ENCODE measurements at regions not wholly inside any gene's neighbourhood (a gene's known extent, or its start where the extent isn't known, plus 50 kb on each side); places are given as distances from the start of the nearest gene placed in this dataset.

DNA sequence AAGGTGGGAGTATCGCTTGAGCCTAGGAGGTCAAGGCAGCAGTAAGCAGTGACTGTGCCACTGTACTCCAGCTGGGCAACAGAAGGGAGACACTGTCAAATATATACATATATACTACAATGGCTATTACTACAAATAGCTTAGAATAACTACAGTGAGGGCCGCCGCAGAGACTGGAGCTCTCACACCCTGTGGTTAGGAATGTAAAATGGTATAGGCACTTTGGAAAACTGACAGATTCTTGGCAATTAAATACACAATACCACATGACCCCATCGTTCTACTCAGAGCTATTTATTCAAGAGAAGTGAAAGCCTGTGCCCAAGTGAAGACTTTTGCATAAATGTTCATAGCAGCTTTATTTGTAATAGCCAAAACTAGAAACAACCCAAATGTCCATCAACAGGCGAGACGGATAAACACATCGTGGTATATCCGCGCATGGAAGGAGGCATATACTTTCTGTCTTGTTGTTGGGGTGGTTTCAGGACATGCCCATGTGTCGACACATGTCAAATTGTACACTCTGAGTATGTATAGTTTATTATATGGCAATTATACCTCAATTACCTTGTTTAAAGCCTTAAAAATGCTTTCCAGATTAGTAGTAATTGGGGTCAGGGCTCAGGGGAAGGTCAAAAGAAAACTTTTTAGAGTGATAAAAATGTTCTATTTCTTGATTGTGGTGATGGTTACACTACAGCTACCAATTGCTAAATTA is 123.4 kb downstream of the RIPK4 start:
- no peak for DNase-seq (ENCODE audit: low read depth)
- H3K4me3 ChIP-seq (ENCODE audit: low read depth, low read length), result no peak overlapping the region
- TF ChIP-seq, protein P1, sequence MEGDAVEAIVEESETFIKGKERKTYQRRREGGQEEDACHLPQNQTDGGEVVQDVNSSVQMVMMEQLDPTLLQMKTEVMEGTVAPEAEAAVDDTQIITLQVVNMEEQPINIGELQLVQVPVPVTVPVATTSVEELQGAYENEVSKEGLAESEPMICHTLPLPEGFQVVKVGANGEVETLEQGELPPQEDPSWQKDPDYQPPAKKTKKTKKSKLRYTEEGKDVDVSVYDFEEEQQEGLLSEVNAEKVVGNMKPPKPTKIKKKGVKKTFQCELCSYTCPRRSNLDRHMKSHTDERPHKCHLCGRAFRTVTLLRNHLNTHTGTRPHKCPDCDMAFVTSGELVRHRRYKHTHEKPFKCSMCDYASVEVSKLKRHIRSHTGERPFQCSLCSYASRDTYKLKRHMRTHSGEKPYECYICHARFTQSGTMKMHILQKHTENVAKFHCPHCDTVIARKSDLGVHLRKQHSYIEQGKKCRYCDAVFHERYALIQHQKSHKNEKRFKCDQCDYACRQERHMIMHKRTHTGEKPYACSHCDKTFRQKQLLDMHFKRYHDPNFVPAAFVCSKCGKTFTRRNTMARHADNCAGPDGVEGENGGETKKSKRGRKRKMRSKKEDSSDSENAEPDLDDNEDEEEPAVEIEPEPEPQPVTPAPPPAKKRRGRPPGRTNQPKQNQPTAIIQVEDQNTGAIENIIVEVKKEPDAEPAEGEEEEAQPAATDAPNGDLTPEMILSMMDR (IDR thresholded peaks at IDR 0.05; ENCODE audit: control insufficient read depth, extremely low read depth, insufficient read depth), result no peak

- DNase-seq (ENCODE audit: low read depth), result no peak
- no peak overlapping the region for H3K4me3 ChIP-seq (ENCODE audit: low read depth, low read length)
- TF ChIP-seq, protein P1 (IDR thresholded peaks at IDR 0.05; ENCODE audit: control insufficient read depth, extremely low read depth, insufficient read depth), result no peak
Measured at GRCh38 chr21:41641821-41642701, 124.8 kb downstream of the RIPK4 start.

DNA sequence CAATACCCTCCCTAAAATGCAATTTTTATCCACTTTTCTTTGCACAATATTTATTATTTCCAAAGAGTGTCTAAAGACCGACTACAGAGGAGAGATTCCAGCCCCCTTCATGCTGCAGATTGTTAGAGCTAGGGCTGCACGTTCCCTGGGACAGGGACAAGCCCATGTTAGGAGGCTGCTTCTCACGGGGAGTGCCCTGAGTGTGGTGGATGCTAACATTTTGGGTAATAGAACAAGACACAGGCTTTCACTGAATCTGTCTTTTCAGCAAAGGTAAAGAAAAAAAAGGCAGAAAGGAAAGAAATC is 125.4 kb downstream of the RIPK4 start:
- TF ChIP-seq, protein P1 (IDR thresholded peaks at IDR 0.05; ENCODE audit: control insufficient read depth, extremely low read depth, insufficient read depth), result no peak
- no peak overlapping the region for H3K4me3 ChIP-seq (ENCODE audit: low read depth, low read length)
- DNase-seq (ENCODE audit: low read depth), result no peak

- H3K4me3 ChIP-seq (ENCODE audit: low read depth, low read length), result no peak overlapping the region
- TF ChIP-seq, protein P1 (IDR thresholded peaks at IDR 0.05; ENCODE audit: control insufficient read depth, extremely low read depth, insufficient read depth), result no peak
Measured at GRCh38 chr21:41640748-41641509, 125.9 kb downstream of the RIPK4 start.

DNA sequence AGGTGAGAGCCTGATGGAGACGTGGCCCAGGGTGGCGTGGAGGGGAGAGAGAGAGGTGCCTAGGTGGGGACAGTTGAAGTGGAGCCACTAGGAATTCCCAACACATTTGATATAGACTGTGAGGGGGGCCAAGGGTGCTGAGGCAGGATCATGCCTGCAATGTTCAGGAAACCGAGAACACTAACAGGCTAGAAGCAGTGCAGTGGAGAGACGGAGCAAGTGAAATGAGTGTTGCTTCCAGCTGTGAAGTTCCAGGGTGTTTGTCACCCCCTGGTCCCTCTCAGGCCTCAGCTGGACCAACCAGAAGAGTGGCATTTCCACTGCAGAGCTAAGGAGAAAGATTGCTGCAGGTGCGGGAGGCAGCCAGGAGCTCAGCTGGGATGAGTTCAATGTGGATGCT is 127.1 kb downstream of the RIPK4 start:
- DNase-seq (ENCODE audit: low read depth), result no peak
- no peak overlapping the region for H3K4me3 ChIP-seq (ENCODE audit: low read depth, low read length)
- TF ChIP-seq, protein P1 (IDR thresholded peaks at IDR 0.05; ENCODE audit: control insufficient read depth, extremely low read depth, insufficient read depth), result no peak

More at GRCh38 chr21:41640748-41641509, 125.9 kb downstream of the RIPK4 start:
- no peak for DNase-seq (ENCODE audit: low read depth)

GRCh38 chr21:41639336-41639735 is 127.5 kb downstream of the RIPK4 start:
- no peak overlapping the region for H3K4me3 ChIP-seq (ENCODE audit: low read depth, low read length)
- no peak for DNase-seq (ENCODE audit: low read depth)
- TF ChIP-seq, protein P1 (IDR thresholded peaks at IDR 0.05; ENCODE audit: control insufficient read depth, extremely low read depth, insufficient read depth), result no peak

All from LNCaP clone FGC (cell line).